ENCODE measurements at regions not wholly inside any gene's neighbourhood (a gene's known extent, or its start where the extent isn't known, plus 50 kb on each side); places are given as distances from the start of the nearest gene placed in this dataset.

DNA sequence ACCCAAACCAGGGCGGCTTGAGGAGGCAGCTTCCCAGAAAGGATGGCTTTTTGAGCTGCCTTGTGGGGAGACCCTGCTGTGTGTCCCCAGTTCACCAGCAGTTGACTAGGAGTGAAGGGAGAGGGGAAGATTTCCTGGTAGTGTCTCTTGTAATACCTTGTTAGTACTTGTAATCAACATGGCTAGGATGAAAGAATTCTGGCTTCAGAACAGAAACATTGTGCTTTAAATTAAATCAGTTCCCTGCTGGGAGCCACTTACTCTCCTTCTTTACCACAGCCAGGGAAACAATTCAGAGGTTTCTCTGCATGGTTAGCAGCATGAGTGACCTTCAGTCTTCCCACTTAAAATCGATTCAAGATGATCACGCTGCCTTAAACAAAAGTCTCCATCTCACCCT is 525.4 kb upstream of the ID4 start:
- peaks cover 19% of the 10 kb centered on the region for H3K9me3 Mint-ChIP-seq
- H3K4me3 Mint-ChIP-seq, result no peak overlapping the region
- H3K36me3 Mint-ChIP-seq, result no peaks in the 10 kb centered on the region
- H3K4me1 Mint-ChIP-seq, result no peaks in the 10 kb centered on the region
- no peak for ATAC-seq
- H3K27me3 Mint-ChIP-seq, result no peaks in the 10 kb centered on the region
- H3K27ac Mint-ChIP-seq, result no peak overlapping the region

DNA sequence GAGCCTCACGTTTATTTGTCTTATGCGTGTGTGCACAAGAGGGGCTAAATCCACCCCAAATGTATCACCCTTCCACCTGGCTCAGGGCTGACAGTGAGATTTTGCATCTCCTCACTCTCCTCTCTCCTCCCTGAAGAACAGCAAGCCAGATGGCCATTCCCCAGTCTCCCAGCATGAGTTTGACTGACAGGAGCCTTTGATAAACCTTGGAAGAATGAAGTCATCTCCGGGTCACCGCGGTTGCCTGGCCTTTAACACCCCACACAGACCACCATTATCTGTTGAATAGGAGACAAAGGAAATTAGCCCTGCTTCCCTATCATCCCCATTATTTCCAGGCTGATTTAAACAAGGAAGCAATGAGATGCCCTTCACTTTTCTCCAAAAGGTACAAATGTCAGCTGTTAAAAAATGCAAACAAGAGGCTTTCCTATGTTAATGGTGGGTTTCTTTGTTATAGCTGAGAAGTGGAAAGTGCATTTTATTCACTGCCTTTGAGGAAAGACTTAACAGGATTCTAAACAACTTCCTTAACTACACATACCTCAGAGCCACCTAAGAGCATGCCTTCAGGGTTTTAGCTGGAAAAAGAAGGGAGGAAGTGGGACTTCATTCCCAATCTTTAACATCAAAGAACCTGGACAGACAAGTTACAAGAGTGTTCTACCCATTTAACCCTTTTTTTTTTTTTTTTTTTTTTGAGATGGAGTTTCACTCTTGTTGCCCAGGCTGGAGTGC is 524.8 kb upstream of the ID4 start:
- no peak for ATAC-seq
- Mint-ChIP-seq H3K4me3 (no peak overlapping the region), H3K36me3 (no peaks in the 10 kb centered on the region), H3K27me3 (no peaks in the 10 kb centered on the region), H3K4me1 (no peaks in the 10 kb centered on the region), H3K9me3 (peaks cover 19% of the 10 kb centered on the region), H3K27ac (no peak overlapping the region)

DNA sequence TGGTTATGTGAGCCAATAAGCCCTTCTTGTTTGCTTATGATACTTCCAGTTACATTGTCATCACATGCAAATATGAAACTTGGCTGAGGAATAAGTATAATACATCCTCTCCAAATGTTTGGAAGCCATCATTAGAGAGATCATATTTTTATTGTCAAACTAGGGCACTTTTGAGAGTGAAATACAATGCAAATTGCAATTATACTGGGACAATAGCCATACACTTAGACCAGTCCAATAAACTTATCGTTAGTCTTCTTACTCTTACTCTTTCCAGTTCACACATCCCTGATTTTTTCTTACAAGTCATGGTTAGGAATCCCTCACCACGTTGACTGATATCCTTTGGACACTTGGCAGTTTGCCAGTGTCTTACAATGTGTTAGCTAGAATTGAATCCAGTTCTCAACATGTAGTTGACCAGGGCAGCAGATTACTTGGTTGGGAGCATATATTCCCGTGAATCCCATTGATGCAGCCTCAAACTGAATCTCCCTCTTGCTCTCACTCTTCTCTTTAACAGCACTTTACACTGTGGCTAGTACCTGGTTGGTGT is 519.7 kb upstream of the ID4 start:
- no peak for ATAC-seq
- Mint-ChIP-seq H3K27me3 (no peaks in the 10 kb centered on the region), H3K27ac (no peak overlapping the region), H3K4me1 (no peaks in the 10 kb centered on the region), H3K36me3 (no peaks in the 10 kb centered on the region), H3K4me3 (no peak overlapping the region), H3K9me3 (peaks cover 11% of the 10 kb centered on the region)

DNA sequence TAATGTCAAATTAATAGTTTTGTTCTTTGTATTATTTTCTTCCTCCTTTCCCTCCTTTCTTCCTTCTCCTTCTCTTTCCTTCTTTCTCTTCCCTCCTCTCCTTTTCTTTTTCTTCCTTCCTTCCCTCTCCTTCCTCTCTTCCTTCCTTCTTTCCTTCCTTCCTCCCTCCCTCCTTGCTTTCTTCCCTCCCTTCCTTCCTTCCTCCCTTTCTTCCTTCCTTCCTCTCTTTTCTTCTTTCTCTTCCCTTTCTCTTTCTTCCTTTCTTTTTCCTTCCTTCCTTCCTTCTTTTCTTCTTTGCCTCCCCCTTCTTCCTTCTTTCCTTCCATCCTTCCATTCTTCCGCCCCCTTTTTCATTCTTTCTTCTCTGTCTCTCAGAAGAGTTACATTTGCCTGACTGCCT is 518.2 kb upstream of the ID4 start:
- H3K4me1 Mint-ChIP-seq, result no peaks in the 10 kb centered on the region
- no peak for ATAC-seq
- no peaks in the 10 kb centered on the region for H3K27me3 Mint-ChIP-seq
- no peaks in the 10 kb centered on the region for H3K36me3 Mint-ChIP-seq
- peaks cover 11% of the 10 kb centered on the region for H3K9me3 Mint-ChIP-seq
- no peak overlapping the region for H3K4me3 Mint-ChIP-seq
- H3K27ac Mint-ChIP-seq, result no peak overlapping the region

DNA sequence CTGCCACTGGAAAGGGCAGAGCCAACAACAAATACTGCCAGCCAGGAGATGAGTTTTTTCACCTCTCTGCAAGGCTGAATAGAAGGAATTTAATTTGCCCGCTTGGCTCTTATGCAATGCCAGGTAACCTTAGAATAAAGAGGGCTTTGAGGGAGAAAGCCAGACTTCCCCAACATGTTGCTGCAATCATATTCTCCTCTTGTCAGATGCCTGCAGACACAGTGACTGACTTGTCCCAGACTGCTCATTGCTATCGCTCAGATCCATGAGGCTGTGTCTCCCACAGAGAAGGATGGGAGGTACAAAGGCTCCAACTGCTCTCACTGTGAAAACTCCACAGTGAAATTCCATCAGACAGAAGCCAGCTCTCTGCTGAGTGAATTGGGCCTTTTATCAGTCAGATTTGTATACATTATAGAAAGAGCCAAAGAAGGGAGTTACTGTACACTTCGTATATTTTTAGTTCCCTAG is 517.0 kb upstream of the ID4 start:
- Mint-ChIP-seq H3K4me3 (no peak overlapping the region), H3K27ac (no peak overlapping the region), H3K36me3 (no peaks in the 10 kb centered on the region), H3K4me1 (no peaks in the 10 kb centered on the region), H3K27me3 (no peaks in the 10 kb centered on the region), H3K9me3 (peaks cover 5% of the 10 kb centered on the region)
- ATAC-seq, result no peak

DNA sequence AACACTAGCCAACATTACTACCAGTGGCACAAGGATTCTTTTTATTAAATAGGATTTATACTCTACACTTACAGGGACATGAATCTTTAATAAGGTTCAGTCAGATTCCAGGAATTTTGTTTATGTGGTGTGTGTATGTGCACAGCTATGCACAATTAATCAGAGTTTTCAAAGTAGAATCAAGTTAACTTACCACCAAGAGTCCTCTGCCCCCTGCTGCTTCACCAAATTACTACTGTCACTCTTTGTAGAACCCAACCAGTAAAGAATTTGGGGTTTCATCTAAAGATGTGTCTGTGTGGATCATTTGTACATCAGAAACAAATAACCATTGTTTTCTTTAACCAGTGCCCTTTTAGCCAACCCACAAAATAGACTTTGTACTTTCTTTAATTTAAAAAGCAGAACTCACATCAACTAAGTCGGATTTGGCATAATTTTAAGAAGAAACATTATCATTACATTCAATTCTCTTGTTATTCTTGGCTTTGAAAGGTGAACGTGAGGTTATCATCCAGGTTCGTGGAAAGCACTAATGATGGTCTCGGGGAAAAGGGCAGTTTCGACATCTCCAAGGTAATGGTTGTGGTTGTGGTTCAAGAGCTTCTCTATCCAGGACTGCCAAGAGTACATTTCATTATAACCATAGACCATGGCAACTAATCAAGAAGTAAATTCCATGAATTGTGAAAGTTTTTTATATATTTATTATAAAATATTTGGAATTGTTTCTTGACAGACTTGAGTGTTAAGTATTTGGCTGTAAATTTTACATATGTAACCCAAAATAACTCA is 514.3 kb upstream of the ID4 start:
- peaks cover 5% of the 10 kb centered on the region for H3K9me3 Mint-ChIP-seq
- no peaks in the 10 kb centered on the region for H3K27me3 Mint-ChIP-seq
- no peak for ATAC-seq
- no peak overlapping the region for H3K4me3 Mint-ChIP-seq
- no peaks in the 10 kb centered on the region for H3K4me1 Mint-ChIP-seq
- no peaks in the 10 kb centered on the region for H3K36me3 Mint-ChIP-seq
- H3K27ac Mint-ChIP-seq, result no peak overlapping the region

DNA sequence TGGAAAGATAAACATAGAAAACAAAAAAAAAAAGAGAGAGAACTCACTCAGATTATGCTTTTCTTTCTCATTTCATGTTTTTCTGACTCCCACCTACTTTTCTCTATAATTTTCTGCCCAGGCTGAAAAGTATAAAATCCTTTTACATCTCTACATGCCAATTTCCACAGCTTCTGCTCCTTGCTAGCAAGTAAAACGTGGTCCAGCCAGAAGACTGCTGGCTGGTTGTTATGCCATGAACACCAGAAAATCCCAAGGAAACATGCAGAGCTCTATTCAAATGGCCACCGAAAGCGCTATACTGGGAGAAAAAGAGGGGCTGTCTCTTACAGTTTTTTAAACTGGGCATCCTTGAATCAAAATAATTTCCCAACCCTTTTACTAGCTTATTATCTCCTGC is 512.8 kb upstream of the ID4 start:
- Mint-ChIP-seq H3K27ac (no peak overlapping the region), H3K4me1 (no peaks in the 10 kb centered on the region), H3K4me3 (no peak overlapping the region), H3K27me3 (no peaks in the 10 kb centered on the region), H3K9me3 (no peaks in the 10 kb centered on the region), H3K36me3 (no peaks in the 10 kb centered on the region)
- ATAC-seq, result no peak

DNA sequence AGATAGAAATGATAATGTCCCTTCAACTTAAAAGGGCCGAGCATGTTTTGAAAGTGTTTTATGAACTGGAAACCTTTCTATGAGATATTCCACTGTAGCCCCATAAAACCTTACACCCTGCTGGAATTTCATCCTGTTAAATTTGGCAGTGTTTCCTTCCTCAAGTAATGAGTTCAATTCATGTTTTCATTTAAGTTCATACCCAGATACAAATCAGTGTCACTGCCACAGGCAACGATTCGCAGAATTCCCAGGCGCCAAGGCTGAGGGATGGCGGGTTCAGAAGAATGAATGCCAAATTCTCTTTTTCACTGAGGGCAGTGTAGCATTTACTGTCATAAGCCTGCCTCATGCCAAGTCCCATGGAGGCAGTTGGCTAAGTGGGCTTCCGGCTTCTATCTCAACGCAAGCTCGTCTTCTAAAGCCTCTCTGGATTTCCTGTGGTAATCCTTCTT is 511.8 kb upstream of the ID4 start:
- Mint-ChIP-seq H3K9me3 (no peaks in the 10 kb centered on the region), H3K36me3 (no peaks in the 10 kb centered on the region)
- no peak for ATAC-seq

DNA sequence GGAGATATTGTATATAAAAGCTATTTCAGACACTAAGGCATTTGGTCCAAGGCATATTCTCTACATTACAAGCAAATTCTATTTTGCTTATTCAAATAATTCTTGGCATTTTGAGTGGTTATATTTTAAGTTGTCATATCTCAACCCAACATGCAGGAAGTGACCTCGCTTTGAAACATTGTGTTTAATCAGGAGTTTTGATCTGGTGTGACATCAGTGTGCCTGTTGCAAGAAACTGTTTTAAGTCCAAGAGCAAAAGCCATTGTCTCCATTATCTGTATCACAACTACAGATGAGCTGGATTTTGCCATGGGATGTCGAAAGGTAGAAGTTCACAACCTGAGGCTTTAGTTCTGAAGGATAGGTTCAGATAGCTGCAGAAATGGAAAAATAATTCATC is 509.9 kb upstream of the ID4 start:
- ATAC-seq, result no peak
- no peak overlapping the region for H3K27ac Mint-ChIP-seq
- H3K27me3 Mint-ChIP-seq, result no peaks in the 10 kb centered on the region
- H3K36me3 Mint-ChIP-seq, result no peaks in the 10 kb centered on the region
- H3K4me1 Mint-ChIP-seq, result no peaks in the 10 kb centered on the region
- H3K9me3 Mint-ChIP-seq, result no peaks in the 10 kb centered on the region
- no peak overlapping the region for H3K4me3 Mint-ChIP-seq

More for the DNA sequence above, 511.8 kb upstream of the ID4 start:
- Mint-ChIP-seq H3K27me3 (no peaks in the 10 kb centered on the region), H3K27ac (no peak overlapping the region), H3K4me1 (no peaks in the 10 kb centered on the region), H3K4me3 (no peak overlapping the region)

DNA sequence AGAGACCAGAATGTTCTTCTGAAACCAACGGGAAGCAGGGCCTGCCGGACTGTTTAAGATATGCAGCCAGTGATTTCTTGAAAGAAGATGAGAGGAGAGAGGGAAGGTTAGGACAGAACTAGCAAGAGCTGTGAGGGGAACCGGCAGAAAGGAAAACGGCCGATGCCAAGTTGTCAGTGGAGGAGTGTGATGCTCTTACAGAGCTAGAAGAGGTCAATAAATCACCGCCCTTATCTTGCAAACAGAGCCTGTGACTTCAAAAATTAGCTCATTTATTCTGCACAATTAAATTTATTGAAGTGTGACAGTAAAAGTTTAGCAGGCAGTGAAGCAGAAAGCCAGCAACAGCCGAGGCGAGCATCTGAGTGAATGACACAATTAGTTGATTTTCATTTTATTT is 509.5 kb upstream of the ID4 start:
- Mint-ChIP-seq H3K27ac (no peak overlapping the region), H3K36me3 (no peaks in the 10 kb centered on the region), H3K27me3 (no peaks in the 10 kb centered on the region), H3K4me3 (no peak overlapping the region), H3K4me1 (no peaks in the 10 kb centered on the region), H3K9me3 (no peaks in the 10 kb centered on the region)
- ATAC-seq, result no peak

DNA sequence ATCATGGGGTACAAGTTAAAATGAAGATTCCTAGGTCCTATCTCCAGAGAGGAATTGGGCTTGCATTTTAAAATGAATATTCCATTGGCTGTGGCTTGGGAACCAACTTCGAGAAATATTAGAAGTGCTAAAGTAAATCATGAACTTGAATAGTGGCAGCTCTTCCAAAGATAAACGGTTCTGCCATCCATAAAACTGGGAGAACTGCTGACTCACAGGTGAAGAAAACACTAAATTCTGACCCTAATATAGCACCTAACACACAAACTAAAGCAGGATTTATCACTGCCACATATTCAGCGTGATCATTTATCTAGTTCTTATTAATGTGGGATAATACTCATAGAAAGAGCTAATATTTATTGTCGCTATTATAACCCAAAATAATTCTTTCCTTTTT is 508.1 kb upstream of the ID4 start:
- Mint-ChIP-seq H3K27ac (no peak overlapping the region), H3K36me3 (no peaks in the 10 kb centered on the region), H3K9me3 (no peaks in the 10 kb centered on the region), H3K4me1 (no peaks in the 10 kb centered on the region), H3K27me3 (no peaks in the 10 kb centered on the region), H3K4me3 (no peak overlapping the region)
- ATAC-seq, result no peak

DNA sequence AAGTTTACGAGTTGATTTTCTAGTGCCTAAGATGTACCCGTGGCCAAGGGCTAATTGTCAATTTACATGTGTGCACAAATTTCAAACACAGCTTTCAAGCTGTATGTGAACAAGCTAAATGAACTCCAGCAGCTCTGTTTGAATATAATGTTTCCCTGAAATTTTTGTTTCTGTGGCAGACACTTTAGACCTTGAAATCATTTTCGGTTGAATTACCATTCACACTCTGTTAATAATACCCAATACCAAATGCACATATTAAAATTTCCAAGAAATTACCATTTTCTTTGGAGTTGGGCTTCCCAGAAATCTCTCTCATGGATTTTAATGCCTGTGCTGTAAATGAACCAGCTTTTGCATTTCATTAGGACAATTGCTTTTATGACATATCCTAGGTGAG is 506.1 kb upstream of the ID4 start:
- H3K9me3 Mint-ChIP-seq, result peaks cover 3% of the 10 kb centered on the region
- no peak overlapping the region for H3K4me3 Mint-ChIP-seq
- no peaks in the 10 kb centered on the region for H3K36me3 Mint-ChIP-seq
- no peaks in the 10 kb centered on the region for H3K27me3 Mint-ChIP-seq
- no peaks in the 10 kb centered on the region for H3K4me1 Mint-ChIP-seq
- no peak for ATAC-seq
- H3K27ac Mint-ChIP-seq, result no peak overlapping the region

DNA sequence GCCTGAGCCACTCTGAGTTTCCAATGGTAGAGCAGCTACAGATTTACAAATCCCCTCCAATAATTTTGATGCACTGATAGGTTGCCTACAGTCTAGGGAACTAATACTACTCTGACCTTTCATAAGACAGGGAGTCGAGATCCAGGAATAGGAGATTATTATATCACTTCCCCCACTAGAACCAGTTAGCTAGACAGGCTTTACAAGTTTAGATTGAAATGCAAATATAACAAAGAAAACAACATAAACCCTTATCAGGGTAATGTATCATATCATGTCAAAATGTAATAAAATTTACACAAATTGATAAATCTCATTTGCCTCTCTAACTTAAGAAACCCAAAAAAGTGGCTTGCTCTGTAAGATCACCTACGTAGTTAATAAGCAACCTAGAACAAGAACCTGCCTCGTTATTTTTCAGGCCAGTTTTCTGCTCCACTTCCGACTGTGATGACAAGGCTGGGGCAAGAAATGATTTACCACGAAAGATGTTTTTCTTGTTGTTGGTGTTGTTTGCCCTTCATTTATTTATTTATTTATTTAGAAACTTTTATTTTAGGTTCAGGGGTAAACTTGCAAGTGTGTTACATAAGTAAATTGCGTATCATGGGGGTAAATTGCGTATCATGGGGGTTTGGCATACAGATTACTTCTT is 504.2 kb upstream of the ID4 start:
- ATAC-seq, result no peak
- Mint-ChIP-seq H3K4me1 (no peaks in the 10 kb centered on the region), H3K9me3 (peaks cover 6% of the 10 kb centered on the region), H3K36me3 (no peaks in the 10 kb centered on the region), H3K27me3 (no peaks in the 10 kb centered on the region), H3K4me3 (no peak overlapping the region), H3K27ac (no peak overlapping the region)

DNA sequence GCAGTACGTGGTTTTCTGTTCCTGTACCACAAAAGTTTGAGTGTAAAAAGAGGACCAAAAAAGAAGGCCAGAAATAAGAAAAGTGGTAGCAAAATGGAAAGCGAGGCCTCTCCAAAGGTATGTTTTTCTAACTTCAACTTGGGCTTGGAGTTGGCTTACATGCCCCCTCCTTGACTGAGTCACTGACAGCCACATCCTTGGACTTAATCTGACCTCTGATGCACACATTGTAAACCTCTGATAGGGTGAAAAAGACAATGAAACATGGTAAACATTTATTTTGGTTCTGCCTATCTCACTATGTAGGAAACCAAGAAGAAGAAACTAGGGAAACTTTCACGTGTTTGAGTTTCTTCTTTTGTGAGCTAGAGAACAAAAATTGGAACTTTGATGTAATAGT is 503.2 kb upstream of the ID4 start:
- Mint-ChIP-seq H3K9me3 (peaks cover 6% of the 10 kb centered on the region), H3K4me3 (no peak overlapping the region), H3K4me1 (no peaks in the 10 kb centered on the region), H3K27ac (no peak overlapping the region), H3K27me3 (no peaks in the 10 kb centered on the region), H3K36me3 (no peaks in the 10 kb centered on the region)
- no peak for ATAC-seq

DNA sequence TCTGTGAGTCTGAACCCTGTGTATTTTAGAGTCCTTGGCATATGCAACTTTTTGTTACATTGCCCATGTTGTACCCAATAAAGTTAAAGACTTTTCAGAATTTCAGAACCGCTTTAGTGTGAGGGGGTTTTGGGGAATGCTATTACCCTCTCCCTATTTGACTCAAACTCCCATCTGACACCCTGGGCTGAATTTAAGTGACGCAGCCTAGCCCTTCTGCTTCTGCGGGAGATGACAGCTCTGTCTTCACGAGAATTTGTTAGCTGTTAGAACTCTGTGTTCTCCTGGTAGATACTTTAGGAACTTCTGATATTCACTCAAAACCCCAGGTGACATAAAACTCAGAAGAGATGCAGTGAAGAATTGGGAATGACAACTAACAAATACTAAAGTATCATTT is 500.6 kb upstream of the ID4 start:
- H3K4me1 Mint-ChIP-seq, result no peaks in the 10 kb centered on the region
- no peak for ATAC-seq
- H3K27me3 Mint-ChIP-seq, result no peaks in the 10 kb centered on the region
- no peaks in the 10 kb centered on the region for H3K36me3 Mint-ChIP-seq
- H3K9me3 Mint-ChIP-seq, result peaks cover 14% of the 10 kb centered on the region
- H3K27ac Mint-ChIP-seq, result no peak overlapping the region
- no peak overlapping the region for H3K4me3 Mint-ChIP-seq

All from stimulated activated memory B cell treated with anti-CD40 and anti-IgM and Interleukin-4, amounts not matched to agents 10 μg/mL and 1 μg/mL and 100 μg/mL, for 72 hours (primary cell).